ENCODE measurements at regions not wholly inside any gene's neighbourhood (a gene's known extent, or its start where the extent isn't known, plus 50 kb on each side); places are given as distances from the start of the nearest gene placed in this dataset.
A peak's percentile ranks its signal among the peaks of the same experiment; 100 is the strongest.

DNA sequence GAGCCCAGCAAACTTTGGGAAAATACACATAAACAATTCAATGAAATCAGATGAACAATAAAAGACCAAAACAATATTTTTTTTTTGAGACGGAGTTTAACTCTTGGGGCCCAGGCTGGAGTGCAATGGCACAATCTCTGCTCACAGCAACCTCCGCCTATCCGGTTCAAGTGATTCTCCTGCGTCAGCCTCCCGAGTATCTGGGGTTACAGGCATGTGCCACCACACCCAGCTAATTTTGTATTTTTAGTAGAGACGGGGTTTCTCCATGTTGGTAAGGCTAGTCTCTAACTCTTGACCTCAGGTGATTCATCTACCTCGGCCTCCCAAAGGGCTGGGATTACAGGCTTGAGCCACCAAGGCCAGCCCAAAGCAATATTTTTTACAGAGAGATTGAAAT, 1588.5 kb downstream of the BRINP3 start:
- DNase-seq (ENCODE audit: extremely low read depth, low read depth, low spot score) = no peak

DNA sequence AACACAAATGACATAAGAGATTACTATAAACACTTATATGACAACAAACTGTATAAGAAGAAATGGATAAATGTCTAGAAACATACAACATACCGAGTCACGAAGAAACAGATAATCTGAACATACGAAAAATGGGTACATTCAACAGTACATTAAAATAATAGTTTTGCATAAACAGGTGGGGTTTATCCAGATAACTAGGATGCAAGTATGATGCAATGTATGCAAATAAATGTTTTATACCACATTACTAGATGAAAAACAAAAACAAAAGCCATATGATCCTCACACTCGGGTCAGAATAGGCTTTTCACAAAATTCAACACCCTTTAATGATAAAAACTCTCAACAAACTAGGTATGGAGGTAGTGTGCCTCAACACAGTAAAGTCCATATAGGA, 1585.7 kb downstream of the BRINP3 start:
- no peak for DNase-seq (ENCODE audit: extremely low read depth, low read depth, low spot score)

DNA sequence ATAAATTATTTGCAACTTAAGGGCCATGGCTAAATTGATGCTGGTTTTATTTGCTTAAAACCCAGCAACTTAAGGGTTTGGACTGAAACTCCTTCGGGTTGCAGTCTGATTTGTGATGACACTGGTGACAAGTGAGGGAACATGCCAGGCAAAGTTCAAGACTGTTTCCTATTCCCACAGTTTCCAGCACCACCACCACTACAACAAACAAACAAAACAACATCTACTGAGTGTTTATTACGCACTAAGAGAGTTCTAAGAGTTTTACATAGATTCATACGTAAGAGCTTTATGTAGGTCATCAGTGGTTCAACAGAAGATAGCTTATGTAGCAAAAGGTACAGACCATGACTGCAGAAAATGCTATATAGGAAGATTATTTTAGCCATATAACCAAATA, 1582.1 kb downstream of the BRINP3 start:
- DNase-seq (ENCODE audit: extremely low read depth, low read depth, low spot score) = no peak

DNA sequence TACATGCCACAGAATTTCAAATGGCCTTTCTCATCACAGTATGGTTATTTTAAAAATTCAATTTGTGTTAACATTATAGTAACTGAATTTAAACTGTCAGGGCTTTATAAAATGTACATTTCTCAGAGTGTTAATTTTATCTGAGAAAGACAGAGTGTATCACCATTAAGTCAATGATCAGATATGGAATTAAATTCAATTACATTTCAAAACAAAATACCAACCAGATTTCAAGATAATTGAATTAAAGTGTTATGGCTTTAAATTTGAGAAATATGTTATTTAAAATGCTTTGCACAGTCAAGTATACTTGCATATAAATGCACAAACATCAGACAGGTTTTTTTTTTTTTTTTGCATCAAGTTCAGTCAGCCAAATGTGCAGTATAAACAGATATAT, 1574.4 kb downstream of the BRINP3 start:
- no peak for DNase-seq (ENCODE audit: extremely low read depth, low read depth, low spot score)

DNA sequence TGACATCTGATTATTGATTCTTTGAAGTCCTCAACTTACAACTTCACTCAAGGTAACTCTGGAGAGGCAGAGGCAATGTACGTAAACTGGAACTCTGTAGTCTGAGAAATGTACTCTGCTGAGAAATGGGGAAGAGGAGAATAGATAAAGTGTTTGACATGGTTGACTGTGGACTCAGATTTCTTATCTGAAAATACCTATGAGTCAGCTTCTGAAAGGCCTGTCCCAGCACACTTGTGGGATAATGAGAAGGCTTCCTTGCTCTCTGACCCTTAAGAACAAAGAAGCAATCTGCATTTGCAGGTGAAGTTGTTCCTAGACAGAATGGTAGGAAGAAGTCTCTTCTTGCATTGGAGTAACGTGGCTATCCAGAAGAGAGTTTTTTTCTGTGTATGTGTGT, 1573.5 kb downstream of the BRINP3 start:
- no peak for DNase-seq (ENCODE audit: extremely low read depth, low read depth, low spot score)

DNA sequence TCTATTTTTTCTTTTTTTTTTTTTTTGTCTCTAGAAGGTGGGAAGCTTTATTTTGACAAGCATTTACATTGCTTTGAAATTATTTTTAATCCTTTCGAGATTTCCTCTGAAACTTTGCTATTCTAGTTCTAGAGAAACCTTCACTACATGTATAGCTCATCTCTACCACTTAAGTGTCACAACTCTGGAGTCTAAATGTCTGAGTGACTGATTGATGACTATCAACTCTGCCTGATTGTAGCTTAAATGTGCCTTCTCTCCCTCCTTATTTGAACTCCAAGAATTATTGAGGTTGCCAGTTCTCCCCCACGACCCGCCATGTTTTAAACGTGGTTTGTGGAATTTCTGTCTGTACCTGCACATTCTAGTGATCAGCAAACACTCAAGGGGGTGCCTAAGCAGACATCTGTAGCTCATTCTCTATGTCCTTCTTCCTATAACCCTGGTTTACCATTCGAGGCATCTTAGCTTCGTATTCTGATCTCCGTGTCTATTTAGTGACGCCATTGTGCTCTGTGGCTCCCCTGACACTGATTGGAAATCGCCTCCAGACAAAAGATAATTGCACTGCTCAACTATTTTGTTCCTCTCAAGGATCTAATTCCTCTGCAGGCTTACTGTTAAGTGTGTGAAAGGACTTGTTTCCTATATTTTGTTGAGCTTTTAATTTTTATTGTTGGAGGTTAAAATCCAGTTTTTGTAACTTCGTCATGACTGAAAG, 1570.6 kb downstream of the BRINP3 start:
- DNase-seq (ENCODE audit: extremely low read depth, low read depth, low spot score) = no peak

DNA sequence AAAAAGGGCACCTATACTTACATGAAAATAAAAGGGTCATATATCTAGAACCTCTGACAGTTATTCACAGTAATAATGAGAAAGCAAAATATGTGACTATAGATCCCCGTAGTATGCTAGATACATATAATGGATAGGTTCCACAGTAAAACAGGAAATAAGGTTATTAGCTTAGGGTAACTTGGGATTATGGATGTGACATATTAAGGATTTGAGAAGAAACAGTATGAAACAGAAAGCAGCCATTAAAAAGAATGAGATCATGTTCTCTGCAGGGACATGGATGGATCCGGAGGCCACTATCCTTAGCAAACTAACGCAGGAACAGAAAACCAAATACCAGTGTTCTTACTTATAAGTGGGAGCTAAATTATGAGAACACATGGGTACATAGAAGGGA, 1547.3 kb downstream of the BRINP3 start:
- DNase-seq (ENCODE audit: extremely low read depth, low read depth, low spot score) = no peak

DNA sequence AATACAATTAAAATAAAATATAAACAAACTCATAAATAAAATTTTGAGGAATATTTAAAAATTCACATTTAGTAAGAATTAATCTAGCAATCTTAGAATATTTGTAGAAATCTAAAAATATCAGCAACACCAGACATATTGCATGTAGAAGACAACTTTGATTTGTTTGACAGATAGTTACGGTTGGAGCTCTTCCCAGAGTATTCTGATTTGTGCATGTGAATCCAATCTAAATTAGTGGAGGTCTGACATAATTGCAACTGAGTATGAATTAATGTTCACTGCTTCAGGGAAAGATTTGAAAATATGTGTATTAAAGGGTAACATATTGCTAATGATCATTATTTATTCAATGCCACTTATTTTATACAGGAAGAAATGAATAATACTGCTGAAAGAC, 1546.2 kb downstream of the BRINP3 start:
- DNase-seq (ENCODE audit: extremely low read depth, low read depth, low spot score) = no peak

DNA sequence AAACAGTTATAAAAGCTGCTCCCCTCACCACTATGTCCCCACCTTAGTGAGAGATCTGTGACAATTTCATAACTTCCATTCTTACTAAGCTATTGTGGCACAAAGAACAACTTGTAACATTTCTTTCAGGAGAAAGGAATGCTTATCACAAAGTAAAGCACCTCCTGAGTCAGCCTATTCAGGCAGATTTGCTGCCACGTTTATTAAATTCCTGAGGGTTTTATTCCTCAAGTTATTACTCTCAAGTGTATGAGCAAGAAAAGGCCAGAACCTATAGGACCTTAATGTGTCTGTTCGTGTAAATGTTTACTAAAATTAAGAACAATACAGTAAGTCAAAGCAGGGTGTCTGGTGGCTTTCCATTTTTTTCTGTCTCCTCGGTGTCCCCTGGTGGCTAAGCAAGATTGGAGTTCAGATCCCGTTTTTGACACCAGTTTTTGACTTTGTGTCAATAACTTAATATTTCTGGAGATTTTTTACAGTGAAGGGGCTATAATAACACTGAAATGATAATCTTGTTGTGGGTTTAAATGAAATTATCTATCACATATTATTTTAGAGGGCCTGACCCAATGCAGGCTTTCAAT, 1539.6 kb downstream of the BRINP3 start:
- peak; percentile 7 for DNase-seq (ENCODE audit: extremely low read depth, low read depth, low spot score)

DNA sequence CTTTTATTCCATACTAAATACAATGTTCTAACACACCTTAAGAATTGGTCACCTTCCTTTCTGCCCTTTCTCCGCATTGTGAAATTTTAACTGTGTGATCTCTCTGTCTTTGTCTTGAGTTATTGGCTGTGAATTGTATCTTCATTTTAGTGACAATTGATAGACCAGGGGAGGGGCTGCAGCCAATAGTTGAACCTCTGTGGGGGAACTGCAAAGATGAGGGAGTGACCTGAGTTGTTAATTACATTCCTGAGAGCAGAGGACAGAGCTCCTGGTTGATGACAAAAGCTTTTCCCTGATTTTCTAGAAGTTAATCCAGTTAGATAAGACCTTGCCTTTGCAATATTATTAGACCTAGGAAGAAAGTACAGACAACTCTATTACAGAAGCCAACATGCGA, 1535.7 kb downstream of the BRINP3 start:
- no peak for DNase-seq (ENCODE audit: extremely low read depth, low read depth, low spot score)

DNA sequence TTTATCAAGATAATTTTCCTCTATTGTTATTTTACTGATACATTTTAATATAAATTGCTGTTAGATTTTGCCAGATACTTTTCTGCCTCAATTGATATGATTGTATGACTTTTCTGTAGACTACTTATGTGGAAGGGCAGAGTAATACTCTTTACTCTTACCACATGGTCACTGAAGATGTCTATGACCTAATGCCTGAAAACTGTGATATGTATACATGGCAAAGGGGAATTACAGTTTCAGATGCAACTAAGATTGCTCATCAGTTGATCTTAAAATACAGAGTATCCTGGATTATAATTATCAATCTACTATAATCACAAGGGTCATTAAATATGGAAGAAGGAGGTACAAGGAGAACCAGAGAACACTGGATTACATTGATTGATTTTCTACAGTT, 1528.0 kb downstream of the BRINP3 start:
- DNase-seq (ENCODE audit: extremely low read depth, low read depth, low spot score) = no peak

DNA sequence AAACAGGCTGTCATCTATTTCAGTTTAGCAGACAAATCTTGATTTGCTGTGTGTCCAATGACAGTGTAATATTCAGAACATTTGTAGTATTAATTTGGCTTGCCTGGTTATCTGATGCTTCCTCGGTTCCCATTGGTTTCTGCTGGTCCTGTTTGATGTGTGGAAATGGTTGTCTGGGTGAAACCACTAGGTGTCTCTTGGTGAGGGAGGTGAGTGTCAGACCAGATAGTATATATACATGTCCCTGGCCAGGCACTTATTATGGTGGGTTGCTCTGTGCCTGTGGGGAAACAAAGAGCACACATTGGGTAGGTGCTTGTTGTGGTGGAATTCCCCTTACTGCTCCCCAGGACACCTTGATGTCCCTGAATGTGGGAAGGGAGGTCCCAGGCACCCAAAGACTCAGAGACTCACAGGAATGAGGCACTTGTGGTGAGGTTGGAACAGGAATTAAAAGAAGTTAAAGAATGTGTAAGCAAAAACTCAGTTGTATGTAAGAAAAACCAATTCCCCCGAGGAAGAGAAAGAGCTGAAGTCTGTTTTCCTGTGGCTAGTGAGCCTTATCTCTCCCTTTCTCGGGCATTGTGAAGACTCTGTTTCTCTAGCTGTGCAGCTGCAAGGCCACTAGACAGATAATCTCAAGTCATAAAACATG, 1519.1 kb downstream of the BRINP3 start:
- DNase-seq (ENCODE audit: extremely low read depth, low read depth, low spot score) = no peak

DNA sequence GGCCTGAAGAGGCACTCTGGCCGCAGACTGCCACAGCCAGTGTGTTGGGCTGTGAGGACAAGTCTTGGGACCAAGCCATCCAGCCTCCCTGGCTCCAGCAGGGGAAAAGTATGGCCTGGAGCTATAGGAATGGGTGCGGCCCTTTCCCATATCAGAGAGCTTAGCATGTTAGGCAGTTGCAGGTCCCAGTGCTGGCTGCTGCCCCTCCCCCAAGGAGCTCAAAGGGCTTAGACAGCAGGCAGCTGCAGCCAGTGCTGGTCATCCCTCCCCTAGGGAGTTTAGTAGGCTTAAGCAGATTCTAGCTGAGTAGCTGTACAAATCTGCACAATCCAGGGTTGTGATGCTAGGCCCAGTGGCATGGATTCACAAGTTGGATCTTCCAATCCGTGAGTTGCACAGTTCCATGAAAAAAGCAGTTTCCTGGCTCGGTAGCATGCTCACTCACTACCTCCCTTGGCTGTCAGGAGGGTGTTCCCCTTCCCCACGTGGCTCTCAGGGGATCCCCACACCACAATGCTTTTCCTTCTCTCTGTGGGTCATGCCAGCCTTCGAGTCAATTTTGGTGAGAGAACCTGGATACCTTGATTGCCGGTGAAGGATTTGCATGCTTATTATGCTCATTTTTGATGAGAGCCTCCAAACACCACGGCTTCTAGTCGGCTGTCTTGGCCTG, 1490.8 kb downstream of the BRINP3 start:
- no peak for DNase-seq (ENCODE audit: extremely low read depth, low read depth, low spot score)

DNA sequence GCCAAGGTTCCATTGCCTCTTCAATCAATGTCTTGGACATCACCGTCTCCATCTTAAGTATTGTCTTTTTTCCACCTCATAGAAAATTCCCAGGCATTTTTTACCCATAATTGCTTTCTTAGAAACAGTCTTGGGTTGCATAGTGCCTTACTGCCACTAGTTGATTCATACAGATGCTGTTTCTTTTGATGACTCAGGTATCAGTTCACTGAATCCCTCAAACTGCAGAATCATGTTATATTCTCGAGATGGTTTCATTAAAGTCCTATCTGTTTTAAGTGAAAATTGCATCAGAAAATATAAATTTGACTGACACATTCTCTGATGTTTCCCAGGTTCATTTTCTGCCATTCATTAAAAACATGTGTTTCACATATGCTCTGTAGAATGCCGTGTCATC, 1489.1 kb downstream of the BRINP3 start:
- DNase-seq (ENCODE audit: extremely low read depth, low read depth, low spot score) = no peak

DNA sequence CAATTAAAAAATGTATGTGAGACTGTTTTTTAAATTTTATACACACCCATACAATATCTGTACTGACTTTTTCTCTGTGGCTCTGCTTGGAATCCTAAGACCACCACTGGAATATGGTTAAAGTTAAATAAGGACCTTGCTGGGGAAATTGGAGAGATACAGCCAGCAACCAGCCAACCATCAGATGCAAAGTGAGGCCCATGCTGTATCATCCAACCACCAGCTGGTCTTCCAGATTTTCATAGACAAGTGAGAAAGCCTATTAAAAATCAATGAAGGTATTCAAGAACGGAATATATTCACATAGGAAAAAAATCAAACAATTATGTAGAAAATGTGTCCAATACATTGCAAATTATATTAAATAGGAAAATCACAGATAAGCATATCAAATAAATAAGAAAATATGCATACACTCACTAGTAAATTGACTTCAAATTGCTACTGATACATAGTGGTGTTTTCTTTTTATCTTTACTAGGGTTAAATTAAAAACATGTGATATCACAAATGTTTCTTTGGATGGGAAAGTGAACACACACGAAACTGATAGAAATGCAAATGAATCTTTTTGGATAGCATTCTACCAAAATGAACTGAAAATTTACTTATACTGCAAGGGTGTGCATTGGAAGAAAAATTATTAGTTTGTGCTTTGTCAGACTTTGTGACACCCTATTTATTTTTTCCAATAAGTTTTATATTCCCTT, 1486.3 kb downstream of the BRINP3 start:
- no peak for DNase-seq (ENCODE audit: extremely low read depth, low read depth, low spot score)

DNA sequence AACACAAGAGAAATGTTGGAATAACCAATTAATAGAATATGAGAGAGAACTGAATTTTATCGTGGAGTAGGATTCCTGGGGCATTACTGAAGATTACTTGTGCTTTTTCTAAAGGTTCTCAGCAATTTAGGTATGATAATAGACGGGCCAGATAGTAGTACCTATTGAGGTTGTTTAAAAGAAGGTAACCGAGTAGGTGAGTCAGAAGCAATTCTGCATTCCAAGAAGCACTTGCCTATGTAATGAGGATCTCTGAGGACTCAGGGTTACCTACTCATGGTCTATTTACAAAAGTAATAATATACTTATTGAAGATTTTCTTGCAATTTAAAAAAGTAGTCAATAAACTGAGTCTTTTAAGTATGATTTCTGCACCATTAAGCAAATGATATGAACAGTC, 1469.8 kb downstream of the BRINP3 start:
- DNase-seq (ENCODE audit: extremely low read depth, low read depth, low spot score) = no peak

DNA sequence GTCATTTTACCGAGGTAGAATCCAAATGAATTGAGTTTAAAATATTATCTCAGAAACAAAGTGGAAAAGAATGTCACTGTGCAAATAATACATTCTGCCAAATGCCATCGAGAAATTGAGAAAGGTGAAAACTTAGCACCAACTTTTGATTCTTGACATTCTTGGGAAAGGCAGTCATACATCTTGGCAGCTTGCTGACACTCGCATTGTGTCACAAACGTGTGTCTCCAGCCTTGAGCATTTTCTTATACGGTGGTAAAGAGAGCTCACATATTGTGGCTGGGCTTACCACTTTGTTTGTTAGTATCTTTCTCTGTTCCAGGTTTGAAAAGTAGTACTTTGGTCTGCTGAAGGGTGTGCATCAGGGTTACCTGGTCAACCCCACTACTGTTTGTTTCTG, 1456.1 kb downstream of the BRINP3 start:
- DNase-seq (ENCODE audit: extremely low read depth, low read depth, low spot score) = no peak

DNA sequence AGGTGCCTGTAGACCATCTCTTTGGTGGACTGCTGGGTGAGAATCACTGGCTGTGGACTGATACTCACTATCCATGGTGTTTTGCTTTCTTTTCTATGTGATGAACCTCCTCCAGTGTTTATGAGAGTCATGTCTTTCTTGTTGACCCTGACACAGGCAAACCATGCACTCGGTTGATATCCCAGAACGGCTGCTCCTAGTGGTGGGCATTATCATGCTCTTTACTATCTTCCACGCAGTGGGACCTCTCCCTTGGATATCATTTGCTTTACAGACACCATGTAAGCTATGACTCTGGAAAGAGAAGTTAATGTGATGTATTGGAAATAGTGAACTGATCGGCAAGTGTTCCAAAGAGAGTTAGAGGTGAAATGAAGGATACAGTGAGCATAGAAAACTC, 1455.6 kb downstream of the BRINP3 start:
- no peak for DNase-seq (ENCODE audit: extremely low read depth, low read depth, low spot score)

DNA sequence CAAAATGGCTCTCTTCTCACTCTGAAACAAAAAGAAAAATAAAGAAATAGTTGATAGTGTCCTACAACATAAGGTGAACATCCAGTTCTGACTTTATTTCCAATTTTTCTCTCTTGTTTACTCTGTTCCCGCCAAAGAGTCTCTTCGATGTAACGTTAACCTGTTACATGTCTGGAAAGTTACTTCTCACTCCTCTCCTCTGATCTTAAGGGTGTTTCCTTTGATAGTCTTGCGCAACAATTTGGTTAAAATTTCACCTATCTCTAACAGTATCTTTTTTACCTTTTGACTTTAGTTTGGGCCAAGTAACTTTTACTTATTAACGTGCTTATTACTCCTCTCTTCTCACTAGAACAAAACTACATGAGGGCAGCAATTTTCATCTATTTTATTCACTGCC, 1450.2 kb downstream of the BRINP3 start:
- no peak for DNase-seq (ENCODE audit: extremely low read depth, low read depth, low spot score)

DNA sequence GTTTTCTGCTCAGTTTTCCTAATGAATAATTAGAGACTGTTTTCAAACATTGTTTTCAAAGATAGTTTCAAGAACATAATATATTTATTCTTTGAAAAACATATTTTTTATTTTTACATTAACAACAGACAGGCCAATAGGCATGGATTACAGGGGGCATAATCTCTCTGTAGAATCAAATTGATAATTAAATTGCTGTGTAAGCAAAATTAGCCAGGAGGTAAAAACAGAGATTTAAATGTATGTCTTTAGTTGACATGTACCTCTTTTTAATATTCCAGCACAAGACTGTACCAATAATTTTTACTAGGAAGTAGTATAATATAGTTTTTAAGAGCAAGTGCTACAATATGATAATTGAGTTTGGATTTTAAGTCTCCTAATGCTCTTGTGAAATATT, 1444.5 kb downstream of the BRINP3 start:
- no peak for DNase-seq (ENCODE audit: extremely low read depth, low read depth, low spot score)

DNA sequence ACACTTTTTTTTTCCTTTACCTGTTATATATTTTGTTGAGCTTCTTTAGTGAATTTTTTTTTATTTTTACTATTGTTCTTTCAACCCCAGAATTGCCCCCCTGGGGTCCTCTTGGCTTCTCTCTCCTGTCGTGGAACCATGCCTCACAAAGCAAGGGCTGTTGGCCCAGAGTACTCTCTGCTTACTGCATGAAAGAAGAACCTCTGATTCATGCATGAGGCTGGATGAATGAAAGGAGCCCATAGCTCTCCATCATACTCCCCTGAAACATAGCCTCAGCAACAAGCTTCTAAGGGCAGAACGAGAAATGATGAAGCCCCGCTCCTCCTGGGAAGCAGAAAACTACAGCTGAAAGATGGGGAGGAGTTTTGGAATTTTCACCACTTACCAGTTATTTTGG, 1441.0 kb downstream of the BRINP3 start:
- DNase-seq (ENCODE audit: extremely low read depth, low read depth, low spot score) = no peak
